ENCODE measurements at regions not wholly inside any gene's neighbourhood (a gene's known extent, or its start where the extent isn't known, plus 50 kb on each side); places are given as distances from the start of the nearest gene placed in this dataset.
A peak's percentile ranks its signal among the peaks of the same experiment; 100 is the strongest.

DNA sequence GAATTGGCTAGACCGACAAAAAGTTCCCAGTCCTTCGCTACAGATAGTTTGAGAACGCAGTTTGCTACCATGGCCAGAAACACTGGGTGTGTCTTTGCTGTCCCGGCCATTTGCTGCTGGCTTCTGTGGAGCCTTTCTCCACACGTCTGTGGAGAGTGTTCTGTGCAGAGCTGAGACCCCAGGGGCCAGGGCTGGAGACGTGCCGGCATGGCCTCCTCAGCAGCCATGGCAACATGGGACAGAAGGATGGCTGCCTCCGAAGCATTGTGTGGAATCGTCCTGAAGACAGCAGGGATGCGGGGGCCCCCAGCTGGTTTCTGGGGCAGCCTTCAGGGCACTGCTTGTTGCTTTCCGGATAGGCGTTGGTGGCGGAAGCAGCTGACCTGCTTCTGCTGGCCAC, 142.8 kb downstream of the GADD45G start:
- Histone ChIP-seq H3K27ac (ENCODE audit: low read depth, low read length) (no peak overlapping the region), H3K4me3 (ENCODE audit: low read depth, low read length) (no peak overlapping the region)
- no peak for DNase-seq (ENCODE audit: low read depth in 4 of 6, low spot score in 6 of 6)

DNA sequence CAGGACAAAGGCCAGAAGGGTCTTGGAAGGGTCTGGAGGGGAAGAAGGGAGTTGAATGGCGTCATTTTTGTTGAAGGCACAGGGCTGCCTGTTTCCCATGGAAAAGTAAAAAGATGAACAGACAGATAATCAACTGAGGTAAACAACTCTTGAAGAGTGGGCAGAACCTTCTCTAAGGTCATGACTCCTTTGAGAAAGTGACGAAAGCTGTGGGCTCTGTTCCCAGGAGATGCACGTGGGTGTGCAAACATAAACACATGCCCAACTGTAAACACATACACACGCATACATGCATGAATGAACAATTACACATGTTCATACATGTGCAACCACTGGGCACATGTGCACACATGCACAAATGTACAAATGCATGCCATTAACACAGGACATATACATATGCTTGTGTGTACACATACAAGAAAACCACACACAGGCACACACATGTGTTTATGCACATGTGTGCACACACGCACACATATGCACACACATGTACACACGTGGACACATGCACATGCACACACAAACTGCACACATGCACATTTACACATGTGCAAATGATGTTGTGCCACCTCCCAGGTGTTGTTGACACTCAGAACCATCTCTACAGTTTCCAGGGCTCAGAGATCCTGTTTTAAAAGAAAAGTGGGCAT, 143.3 kb downstream of the GADD45G start:
- no peak for DNase-seq (ENCODE audit: low read depth in 4 of 6, low spot score in 6 of 6)
- Histone ChIP-seq H3K27ac (ENCODE audit: low read depth, low read length) (no peak overlapping the region), H3K36me3 (ENCODE audit: control insufficient read depth, insufficient read depth, low read length) (no peaks in the 10 kb centered on the region), H3K9me3 (ENCODE audit: control insufficient read depth, insufficient read depth, low read length) (no peaks in the 10 kb centered on the region), H3K4me3 (ENCODE audit: low read depth, low read length) (no peak overlapping the region), H3K27me3 (ENCODE audit: control insufficient read depth, insufficient read depth, low read length) (no peaks in the 10 kb centered on the region), H3K4me1 (ENCODE audit: control insufficient read depth, insufficient read depth, low read length) (peaks cover 43% of the 10 kb centered on the region)
- 51% methylated on average over 5 of the region's 6 CpGs for WGBS (ENCODE audit: insufficient coverage)

More for the DNA sequence above, 142.8 kb downstream of the GADD45G start:
- WGBS (ENCODE audit: insufficient coverage) = 34% methylated on average over 13 of the region's 13 CpGs
- H3K9me3 ChIP-seq (ENCODE audit: control insufficient read depth, insufficient read depth, low read length) = no peaks in the 10 kb centered on the region
- H3K4me1 ChIP-seq (ENCODE audit: control insufficient read depth, insufficient read depth, low read length) = peaks cover 47% of the 10 kb centered on the region
- H3K36me3 ChIP-seq (ENCODE audit: control insufficient read depth, insufficient read depth, low read length) = no peaks in the 10 kb centered on the region
- H3K27me3 ChIP-seq (ENCODE audit: control insufficient read depth, insufficient read depth, low read length) = no peaks in the 10 kb centered on the region

DNA sequence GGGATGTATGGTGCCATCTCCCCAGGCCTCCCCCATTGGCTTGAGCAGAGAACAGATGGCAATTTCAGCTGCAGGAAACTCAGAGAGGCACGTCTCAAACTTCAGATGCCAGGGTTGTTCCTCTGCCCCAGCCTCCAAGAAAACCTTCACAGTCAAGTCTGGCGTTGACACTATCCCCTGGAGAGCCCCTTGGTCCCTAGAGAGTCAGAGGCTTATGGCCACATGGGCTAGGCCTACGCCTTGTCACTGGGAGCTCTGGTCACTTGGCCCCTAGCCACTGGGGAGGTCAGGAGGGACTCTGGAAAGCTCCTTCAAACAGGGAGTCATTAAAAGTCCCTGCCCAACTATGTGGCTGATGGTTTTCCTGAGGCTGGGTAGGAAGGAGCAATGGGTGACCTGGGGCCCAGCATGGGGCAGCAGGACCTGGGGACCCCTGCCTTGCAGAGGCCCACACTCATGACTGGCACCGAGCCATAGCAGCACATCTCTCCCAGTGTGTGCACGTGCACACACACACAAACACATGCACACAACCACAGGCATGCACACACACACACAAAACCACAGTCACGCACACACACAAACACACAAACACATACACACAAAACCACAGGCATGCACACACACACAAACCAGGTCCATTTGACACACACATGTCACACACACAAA, 144.2 kb downstream of the GADD45G start:
- Histone ChIP-seq H3K27ac (ENCODE audit: low read depth, low read length) (no peak overlapping the region), H3K4me1 (ENCODE audit: control insufficient read depth, insufficient read depth, low read length) (peaks cover 35% of the 10 kb centered on the region), H3K27me3 (ENCODE audit: control insufficient read depth, insufficient read depth, low read length) (no peaks in the 10 kb centered on the region), H3K4me3 (ENCODE audit: low read depth, low read length) (no peak overlapping the region), H3K9me3 (ENCODE audit: control insufficient read depth, insufficient read depth, low read length) (no peaks in the 10 kb centered on the region), H3K36me3 (ENCODE audit: control insufficient read depth, insufficient read depth, low read length) (no peaks in the 10 kb centered on the region)
- 82% methylated on average over 6 of the region's 6 CpGs for WGBS (ENCODE audit: insufficient coverage)
- DNase-seq (ENCODE audit: low read depth in 4 of 6, low spot score in 6 of 6) = no peak

DNA sequence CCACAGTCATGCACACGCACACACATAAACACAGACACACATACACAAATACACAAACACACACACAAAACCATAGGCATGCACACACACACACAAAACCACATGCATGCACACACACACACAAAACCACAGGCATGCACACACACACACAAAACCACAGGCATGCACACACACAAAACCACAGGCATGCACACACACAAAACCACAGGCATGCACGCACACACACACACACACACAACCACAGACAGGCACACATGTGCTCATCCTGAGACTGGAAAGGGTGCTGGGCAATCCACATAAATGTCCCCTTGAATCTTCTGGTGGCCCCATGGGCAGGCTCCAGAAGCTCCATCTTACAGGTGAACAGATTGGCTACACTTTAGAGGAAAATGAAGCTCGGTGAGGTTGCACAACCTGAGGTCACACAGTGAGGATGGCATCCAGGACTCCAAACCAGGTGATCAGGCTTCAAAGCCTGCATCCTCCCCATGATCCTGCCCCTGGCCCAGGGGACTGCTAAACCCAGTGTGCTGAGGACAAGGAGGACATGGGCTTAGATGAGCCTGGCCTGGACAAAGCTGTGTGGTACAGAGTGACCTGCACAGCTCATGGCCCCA, 144.8 kb downstream of the GADD45G start:
- Histone ChIP-seq H3K27ac (ENCODE audit: low read depth, low read length) (no peak overlapping the region), H3K4me3 (ENCODE audit: low read depth, low read length) (no peak overlapping the region), H3K36me3 (ENCODE audit: control insufficient read depth, insufficient read depth, low read length) (no peaks in the 10 kb centered on the region), H3K27me3 (ENCODE audit: control insufficient read depth, insufficient read depth, low read length) (no peaks in the 10 kb centered on the region), H3K4me1 (ENCODE audit: control insufficient read depth, insufficient read depth, low read length) (peaks cover 31% of the 10 kb centered on the region), H3K9me3 (ENCODE audit: control insufficient read depth, insufficient read depth, low read length) (no peaks in the 10 kb centered on the region)
- 97% methylated on average over 3 of the region's 3 CpGs for WGBS (ENCODE audit: insufficient coverage)
- DNase-seq (ENCODE audit: low read depth in 4 of 6, low spot score in 6 of 6) = no peak

DNA sequence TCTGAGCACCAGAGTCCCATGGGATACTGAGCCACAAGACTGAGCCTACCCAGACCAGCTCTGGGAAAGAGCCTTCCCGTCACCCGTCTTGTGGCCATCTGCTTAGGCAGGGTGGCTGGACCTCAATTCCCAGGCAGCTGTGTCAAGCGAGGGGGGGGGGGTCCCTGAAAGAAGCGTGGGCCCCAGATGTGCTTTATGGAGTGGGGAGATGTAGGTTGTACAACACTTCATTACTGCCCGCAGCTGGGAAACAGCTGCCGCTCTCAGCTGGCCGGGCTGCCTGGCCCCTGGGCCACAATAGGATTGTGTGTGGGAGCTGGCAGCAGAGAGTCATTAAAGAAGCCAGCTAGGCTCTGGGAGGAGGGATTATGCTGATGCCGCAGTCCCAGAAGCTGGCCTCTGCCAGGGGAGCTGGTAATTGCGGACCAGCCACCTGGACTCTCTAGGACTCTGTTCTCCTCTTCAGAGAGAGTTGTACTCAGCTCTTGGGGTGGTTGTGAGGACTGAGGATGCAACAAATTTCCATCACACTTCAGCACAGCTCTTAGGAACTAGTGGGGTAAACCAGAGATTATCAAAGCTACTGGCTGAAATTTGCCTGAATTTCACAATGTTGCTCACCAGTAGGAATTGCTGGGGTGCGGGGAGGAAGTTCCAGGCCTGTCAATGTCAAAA, 145.4 kb downstream of the GADD45G start:
- H3K36me3 ChIP-seq (ENCODE audit: control insufficient read depth, insufficient read depth, low read length) = no peaks in the 10 kb centered on the region
- H3K4me1 ChIP-seq (ENCODE audit: control insufficient read depth, insufficient read depth, low read length) = peaks cover 31% of the 10 kb centered on the region
- DNase-seq (ENCODE audit: low read depth in 4 of 6, low spot score in 6 of 6) = peak in 5 of 6 donors; percentile 26 to 84 (median 51)
- no peak overlapping the region for H3K4me3 ChIP-seq (ENCODE audit: low read depth, low read length)
- no peaks in the 10 kb centered on the region for H3K9me3 ChIP-seq (ENCODE audit: control insufficient read depth, insufficient read depth, low read length)
- 44% methylated on average over 8 of the region's 10 CpGs for WGBS (ENCODE audit: insufficient coverage)
- H3K27me3 ChIP-seq (ENCODE audit: control insufficient read depth, insufficient read depth, low read length) = no peaks in the 10 kb centered on the region
- H3K27ac ChIP-seq (ENCODE audit: low read depth, low read length) = no peak overlapping the region

DNA sequence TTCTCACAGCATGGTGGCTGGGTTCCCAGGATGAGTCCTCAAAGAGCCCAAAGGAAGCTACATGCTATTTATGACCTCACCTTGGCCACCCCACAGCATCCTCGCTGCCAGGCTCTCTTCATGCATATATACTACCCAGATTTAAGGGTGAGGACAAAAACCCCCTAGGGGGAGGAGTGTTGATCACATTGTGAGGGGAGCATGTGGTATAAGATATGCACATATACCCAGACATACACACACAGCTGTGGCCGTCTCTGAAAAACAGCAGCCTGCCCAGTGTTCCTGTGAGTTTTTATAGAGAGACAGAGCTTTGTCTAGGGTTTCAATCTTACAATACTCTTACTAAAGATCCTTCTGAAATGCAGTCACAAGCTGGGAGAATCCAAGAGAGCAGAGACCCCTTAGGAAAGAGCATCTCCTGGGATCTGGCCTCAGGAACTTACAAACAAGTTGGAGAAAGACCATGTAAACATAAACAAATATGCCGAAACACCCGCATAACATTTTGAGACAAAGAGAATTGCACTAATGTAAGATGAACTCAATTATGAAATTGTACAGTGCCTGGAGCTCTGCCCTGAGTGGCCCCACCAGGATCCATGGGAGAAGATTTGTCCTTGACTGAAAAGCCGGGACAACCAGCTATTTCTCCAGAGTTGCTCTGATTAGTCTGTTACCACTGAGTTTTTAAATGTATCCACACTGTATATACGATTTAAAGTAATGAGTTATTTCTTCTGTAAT, 146.4 kb downstream of the GADD45G start:
- whole genome bisulfite sequencing (ENCODE audit: insufficient coverage) = 80% methylated on average over 1 of the region's 6 CpGs
- no peak for DNase-seq (ENCODE audit: low read depth in 4 of 6, low spot score in 6 of 6)
- peaks cover 34% of the 10 kb centered on the region for H3K4me1 ChIP-seq (ENCODE audit: control insufficient read depth, insufficient read depth, low read length)
- no peaks in the 10 kb centered on the region for H3K36me3 ChIP-seq (ENCODE audit: control insufficient read depth, insufficient read depth, low read length)
- H3K27ac ChIP-seq (ENCODE audit: low read depth, low read length) = no peak overlapping the region
- no peak overlapping the region for H3K4me3 ChIP-seq (ENCODE audit: low read depth, low read length)
- H3K27me3 ChIP-seq (ENCODE audit: control insufficient read depth, insufficient read depth, low read length) = peaks cover 3% of the 10 kb centered on the region
- no peaks in the 10 kb centered on the region for H3K9me3 ChIP-seq (ENCODE audit: control insufficient read depth, insufficient read depth, low read length)

DNA sequence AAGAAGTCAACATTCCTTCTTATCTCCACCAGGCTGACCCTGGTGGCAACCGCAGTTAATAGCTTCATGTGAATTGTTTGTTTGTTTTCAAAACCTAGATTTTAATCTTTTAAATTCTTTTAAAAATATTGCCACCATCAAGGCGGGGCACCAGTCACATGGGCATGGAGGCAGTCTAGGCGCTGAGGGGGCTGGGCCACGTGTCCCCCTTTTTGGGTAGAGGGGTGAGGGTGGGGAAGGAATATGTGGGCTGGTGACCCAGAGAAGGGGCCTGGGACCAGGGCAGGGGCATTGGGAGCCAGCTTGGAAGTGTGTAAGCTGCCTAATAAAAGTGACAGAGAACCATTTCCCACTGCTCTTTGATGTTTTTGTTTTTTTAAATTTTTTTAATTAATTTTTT, 147.3 kb downstream of the GADD45G start:
- Histone ChIP-seq H3K4me1 (ENCODE audit: control insufficient read depth, insufficient read depth, low read length) (peaks cover 37% of the 10 kb centered on the region), H3K27ac (ENCODE audit: low read depth, low read length) (no peak overlapping the region), H3K27me3 (ENCODE audit: control insufficient read depth, insufficient read depth, low read length) (peaks cover 3% of the 10 kb centered on the region), H3K36me3 (ENCODE audit: control insufficient read depth, insufficient read depth, low read length) (no peaks in the 10 kb centered on the region), H3K9me3 (ENCODE audit: control insufficient read depth, insufficient read depth, low read length) (no peaks in the 10 kb centered on the region), H3K4me3 (ENCODE audit: low read depth, low read length) (no peak overlapping the region)
- no peak for DNase-seq (ENCODE audit: low read depth in 4 of 6, low spot score in 6 of 6)
- WGBS (ENCODE audit: insufficient coverage) = 95% methylated on average over 3 of the region's 4 CpGs

DNA sequence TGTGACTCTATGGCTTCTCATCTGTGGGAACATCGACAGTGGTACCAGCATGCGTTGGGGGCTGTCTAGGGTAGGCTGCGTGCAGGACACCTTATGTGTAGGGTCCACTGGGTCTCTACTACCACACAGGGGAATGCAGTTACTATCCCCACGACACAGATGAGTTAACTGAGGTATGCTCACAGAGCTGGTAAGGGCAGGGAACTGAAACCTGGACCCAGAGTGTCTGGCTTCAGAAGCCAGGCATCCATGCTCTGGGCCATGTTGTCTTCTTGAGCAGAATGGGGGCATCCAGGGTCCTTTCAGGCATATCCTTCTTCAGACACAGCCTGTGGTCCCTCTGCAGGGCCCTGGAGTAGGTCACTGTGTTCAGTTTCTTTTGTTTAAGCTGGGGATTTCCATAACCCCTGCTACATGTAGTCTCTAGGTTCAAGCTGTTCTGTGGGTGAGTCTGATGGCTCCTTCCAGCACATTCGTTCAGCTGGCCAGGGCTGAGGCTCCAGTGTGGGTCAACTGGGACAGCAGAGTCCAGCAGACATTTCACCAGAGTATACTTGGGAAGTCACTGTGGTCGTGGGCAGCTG, 148.8 kb downstream of the GADD45G start:
- no peak overlapping the region for H3K27ac ChIP-seq (ENCODE audit: low read depth, low read length)
- no peak for DNase-seq (ENCODE audit: low read depth in 4 of 6, low spot score in 6 of 6)
- 98% methylated on average over 5 of the region's 6 CpGs for WGBS (ENCODE audit: insufficient coverage)
- no peak overlapping the region for H3K4me3 ChIP-seq (ENCODE audit: low read depth, low read length)
- peaks cover 3% of the 10 kb centered on the region for H3K27me3 ChIP-seq (ENCODE audit: control insufficient read depth, insufficient read depth, low read length)
- H3K9me3 ChIP-seq (ENCODE audit: control insufficient read depth, insufficient read depth, low read length) = no peaks in the 10 kb centered on the region
- H3K36me3 ChIP-seq (ENCODE audit: control insufficient read depth, insufficient read depth, low read length) = no peaks in the 10 kb centered on the region
- peaks cover 36% of the 10 kb centered on the region for H3K4me1 ChIP-seq (ENCODE audit: control insufficient read depth, insufficient read depth, low read length)

DNA sequence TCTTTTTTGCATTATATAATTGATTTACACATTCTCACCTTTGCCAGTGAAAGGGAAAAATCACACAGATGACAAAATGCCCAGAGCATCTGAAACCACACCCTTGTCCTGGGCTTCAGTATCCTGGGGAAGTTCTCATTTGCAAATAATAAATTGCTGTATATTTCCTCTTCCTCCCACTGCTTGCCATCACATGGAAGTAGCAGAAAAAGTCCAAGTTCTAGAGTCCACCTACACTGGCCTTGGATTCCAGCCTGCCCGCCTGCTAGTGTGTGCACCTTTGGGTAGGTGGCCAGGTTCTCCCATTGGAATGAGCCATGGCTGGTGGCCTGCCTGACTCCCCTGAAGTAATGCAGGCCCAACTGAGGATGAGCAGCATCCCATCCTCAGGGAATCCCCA, 149.4 kb downstream of the GADD45G start:
- no peaks in the 10 kb centered on the region for H3K36me3 ChIP-seq (ENCODE audit: control insufficient read depth, insufficient read depth, low read length)
- whole genome bisulfite sequencing (ENCODE audit: insufficient coverage) = no CpG with 5 or more reads among the region's 1 CpG
- no peak overlapping the region for H3K27ac ChIP-seq (ENCODE audit: low read depth, low read length)
- DNase-seq (ENCODE audit: low read depth in 4 of 6, low spot score in 6 of 6) = no peak
- H3K4me1 ChIP-seq (ENCODE audit: control insufficient read depth, insufficient read depth, low read length) = peaks cover 36% of the 10 kb centered on the region
- H3K4me3 ChIP-seq (ENCODE audit: low read depth, low read length) = no peak overlapping the region
- H3K9me3 ChIP-seq (ENCODE audit: control insufficient read depth, insufficient read depth, low read length) = no peaks in the 10 kb centered on the region
- H3K27me3 ChIP-seq (ENCODE audit: control insufficient read depth, insufficient read depth, low read length) = peaks cover 3% of the 10 kb centered on the region
